Fibroblast of skin of left biceps (primary cell): ENCODE measurements at regions not wholly inside any gene's neighbourhood (a gene's known extent, or its start where the extent isn't known, plus 50 kb on each side); places are given as distances from the start of the nearest gene placed in this dataset.
"Not testable (repeated sequence)": the region's sequence is repeated elsewhere in the genome, so short reads cannot be mapped to it uniquely, and the experiment has no call there.

Experiments
- DNase-seq, 2 experiments: peaks; one replicate each; pipeline ENCODE4 v3.0.0-alpha.2; 2013; ENCODE audit warnings: low read depth in 2 of 2

DNA sequence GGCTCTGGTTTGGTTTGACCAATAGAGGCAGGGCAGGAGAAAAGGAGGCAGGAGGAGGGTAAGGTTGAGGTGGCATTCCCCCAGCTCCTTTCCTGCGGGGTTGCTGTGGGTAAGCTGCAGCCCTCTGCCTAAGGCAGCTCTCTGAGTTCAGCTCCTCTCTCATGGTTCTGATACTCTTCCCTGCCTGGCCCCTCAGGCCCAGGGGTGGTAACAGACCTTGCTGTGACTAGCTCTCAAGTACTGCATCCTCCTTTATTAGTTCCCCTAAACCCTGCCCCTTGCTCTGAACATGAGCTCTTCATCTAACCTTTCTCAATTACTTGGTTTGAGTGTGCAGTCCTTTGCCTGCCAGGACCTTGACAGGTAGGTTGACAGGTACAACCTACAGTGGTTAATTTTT, 205.5 kb downstream of the SLC4A3 start:
- no peak for DNase-seq

DNA sequence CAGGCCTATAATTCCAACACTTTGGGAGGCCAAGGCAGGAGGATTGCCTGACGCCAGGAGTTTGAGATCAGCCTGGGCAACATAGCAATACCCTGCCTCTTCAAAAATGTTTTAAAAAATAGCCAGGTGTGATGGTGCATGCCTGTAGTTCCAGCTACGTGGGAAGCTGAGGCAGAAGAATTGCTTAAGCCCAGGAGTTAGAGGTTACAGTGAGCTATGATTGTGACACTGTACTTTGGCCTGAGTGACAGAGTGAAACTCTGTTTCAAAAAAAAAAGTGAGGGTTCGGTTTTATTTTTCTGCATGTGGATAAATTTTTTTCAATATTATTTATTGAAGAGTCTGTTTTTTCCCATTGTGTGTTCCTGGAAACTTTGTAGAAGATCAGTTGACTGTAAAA, 208.1 kb downstream of the SLC4A3 start:
- no peak for DNase-seq

DNA sequence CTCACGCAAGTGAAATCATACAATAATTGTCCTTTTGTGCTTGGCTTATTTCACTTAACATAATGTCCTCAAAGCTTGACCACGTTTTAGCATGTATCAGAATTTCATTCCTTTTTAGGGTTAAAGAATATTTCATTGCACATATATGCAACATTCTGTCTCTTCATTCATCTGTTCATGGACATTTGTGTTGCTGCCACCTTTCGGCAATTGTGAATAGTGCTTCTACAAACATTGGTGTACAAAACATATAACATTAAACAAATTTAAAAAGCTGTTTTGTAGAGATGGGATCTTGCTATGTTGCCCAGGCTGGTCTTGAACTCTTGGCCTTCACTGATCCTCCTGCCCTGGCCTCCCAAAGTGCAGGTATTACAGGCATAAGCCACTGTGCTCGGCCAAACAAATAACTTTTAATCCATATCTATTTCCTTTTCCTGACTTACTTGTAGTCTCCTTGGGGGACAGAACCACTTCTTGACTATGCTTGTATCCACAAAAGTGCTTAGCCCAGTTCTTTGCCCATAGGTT, 209.3 kb downstream of the SLC4A3 start:
- no peak for DNase-seq

DNA sequence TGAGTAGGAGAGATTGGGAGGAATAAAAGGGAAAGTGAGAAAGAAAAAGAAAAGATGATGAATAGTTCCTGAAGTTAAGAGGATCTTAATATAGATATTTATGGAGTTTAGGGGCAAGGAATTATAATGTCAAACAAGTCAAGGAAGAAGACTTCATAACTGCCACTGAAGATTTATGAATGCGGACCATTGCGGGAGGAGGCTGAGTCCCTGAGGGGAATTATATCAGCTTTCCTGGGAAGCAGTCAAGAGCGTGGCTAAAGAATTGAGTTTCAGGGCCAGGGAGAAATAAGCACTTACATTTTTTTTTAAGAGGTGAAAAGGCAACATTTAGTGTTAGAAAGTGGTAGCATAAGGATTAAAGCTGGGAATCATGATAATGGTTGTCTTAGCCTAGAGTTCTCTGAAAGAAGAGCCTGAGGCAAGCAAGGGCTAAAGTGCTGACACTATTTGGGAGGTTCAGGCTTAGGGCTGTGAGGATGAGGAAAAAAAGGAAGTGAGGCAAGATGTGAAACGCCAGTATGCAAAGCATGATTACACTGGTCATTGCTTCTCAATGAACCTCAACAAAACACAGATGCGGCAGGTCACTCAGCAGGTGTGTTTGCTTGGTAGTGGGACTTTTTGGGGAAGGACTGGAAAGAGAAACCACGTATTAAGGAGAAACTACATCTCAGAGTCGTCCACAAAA, 217.1 kb downstream of the SLC4A3 start:
- no peak for DNase-seq

DNA sequence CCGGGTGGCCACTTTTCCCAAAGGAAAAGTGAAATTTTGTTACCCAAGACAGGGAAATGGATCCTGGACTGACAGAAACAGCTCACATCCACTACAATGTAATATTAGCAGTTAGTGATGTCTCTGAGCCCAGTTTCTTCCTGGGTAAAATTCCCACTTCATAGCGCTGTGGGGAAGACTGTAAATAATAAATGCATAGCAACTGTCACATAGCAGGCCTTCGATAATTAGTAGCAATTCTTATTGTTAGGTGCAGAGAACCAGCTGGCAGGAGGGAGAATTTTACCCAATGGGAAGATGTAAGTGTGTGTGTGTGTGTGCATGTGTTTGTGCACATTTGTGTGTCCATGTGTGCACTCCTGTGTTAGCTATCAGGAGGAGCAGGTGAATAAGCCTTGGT, 221.5 kb downstream of the SLC4A3 start:
- no peak for DNase-seq

DNA sequence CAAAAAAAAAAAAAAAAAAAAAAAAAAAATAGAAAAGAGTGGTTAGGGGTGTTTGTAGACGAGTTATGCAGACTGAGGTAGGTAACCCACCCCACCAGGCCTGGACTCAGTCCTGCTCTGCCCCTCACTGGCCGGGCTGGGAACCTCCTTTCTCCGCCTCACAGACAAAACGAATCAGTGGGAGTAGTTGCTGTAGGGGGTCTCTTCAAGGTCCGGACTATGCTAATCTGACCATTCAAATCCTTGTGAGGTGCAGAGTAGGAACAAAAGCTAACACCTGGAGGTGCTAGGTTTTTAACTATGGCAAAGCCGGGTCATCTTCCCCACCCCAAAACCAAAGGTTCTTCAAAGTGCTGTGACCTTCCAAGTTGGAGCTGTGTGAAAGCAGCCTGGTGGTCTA, 223.7 kb downstream of the SLC4A3 start:
- DNase-seq = no peak

DNA sequence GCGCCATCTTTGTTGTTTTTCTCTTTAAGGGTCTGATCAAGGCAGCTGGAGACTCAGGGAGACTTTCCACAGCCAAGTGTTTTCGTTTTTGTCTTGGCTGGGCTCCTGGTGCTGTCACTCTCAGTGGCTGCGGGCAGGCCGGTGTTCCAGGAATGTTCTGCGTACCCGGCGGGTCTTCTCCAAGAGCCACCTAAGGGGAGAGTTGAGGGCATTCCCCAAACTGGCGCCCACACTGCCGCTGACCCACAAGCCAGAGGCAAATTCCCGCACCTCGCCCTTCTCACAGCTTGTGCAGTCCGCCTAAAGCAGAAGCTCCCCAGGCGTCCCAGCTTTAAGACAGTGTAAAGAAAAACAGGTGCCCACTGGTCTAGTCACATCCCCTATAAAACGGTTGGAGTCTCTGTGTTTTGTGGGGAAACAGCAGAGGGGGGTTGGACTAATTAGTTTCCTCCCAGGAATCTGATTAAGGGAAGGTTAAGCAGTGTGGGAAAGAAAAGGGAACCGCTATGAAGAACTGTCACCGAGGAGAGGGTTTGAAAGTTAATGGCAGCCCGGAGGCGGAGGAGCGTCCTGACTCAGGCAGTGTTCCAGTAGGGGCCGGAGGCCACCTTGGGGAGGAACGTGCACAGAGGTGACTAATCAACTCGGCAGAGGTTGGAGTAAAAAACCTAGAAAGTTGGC, 224.5 kb downstream of the SLC4A3 start:
- no peak for DNase-seq

DNA sequence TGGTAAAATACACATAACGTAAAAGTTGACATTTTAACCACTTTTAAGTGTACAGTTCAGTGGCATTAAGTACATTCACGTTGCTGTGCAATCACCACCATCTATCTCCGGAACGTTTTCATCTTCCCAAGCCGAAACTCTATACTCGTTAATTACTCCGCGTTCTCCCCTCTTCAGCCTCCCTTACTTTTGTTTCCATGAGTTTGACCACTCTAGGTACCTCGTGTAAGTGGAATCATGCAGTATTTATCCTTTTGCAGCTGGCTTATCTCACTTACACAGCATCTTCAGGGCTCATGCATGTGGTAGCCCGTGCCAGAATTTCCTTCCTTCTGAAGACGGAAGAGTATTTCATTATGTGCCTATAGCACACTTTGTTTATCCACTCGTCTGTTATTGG, 225.2 kb downstream of the SLC4A3 start:
- DNase-seq = no peak

DNA sequence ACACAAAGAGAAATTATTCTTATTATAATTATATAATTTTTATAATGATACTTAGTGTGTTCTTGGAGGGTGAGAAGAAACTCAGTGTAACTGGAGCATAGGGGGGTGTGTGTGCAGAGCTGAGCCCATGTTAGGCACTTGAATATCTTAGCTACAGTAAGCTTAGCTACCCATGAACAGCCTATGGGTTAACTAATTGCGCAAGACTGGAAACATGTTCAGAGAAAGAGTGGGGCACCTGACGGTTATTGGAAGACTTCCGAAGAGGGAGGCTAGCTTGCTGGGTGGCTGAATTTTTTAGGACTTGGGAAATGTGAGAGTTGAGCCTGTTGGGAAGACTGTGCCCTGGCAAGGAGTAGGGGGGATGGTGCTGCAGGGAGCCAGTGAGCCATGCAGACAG, 229.2 kb downstream of the SLC4A3 start:
- no peak for DNase-seq

DNA sequence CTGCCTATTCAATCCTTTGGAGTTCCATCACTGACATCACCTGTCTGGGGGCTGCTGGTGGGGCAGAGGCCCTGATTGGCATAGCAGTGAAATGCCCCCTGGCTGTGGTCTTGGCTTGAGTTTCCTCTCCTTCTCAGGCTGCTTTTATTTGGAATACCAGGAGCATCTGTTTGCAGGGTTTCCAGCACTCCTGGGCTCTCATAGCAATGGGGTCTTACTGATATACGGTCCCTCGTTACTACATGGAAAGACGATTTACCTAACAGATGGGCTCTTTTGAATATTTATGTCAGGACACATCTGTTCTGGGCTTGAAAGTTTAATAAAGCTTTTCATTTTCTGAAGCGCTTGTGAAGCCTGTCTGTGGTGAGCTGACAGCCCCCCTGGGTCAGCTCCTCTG, 230.3 kb downstream of the SLC4A3 start:
- no peak for DNase-seq

DNA sequence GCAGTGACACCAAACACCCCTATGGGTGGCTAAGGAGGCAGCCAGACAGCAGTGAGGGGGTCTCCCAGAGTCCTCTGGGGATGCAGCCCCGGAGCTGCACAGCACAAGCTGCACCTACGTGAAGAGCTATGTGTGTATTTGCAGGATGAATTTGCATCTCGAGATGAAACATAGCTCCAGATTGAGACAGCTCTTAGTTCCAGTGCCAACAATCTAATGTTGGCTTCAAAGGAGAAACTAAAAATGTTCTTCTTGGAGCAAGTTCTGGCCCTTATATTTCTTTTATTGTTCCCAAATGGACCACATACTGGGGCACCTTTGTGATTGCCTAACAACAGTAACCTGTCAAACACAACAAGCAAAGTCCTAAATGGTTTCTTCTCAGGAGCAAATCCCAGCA, 233.9 kb downstream of the SLC4A3 start:
- no peak for DNase-seq

DNA sequence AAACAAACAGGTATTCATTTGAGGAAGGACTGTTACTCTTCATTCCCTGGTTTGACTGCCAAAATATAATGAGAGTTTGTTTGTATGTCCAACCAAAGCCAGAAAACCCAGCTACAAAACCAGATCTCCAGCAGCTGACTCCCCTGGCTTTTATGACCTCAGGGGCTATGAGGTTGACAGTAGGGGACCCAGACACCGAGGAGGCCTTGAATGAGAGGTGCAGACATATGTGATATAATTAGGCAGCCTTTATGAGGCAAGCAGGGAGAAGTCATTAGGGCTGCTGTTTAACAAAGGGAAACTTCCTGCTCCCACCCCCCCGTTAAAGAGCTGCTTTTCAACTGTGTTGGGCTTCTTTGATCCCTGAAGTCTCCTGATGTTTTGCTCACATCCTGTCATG, 236.7 kb downstream of the SLC4A3 start:
- DNase-seq = no peak

DNA sequence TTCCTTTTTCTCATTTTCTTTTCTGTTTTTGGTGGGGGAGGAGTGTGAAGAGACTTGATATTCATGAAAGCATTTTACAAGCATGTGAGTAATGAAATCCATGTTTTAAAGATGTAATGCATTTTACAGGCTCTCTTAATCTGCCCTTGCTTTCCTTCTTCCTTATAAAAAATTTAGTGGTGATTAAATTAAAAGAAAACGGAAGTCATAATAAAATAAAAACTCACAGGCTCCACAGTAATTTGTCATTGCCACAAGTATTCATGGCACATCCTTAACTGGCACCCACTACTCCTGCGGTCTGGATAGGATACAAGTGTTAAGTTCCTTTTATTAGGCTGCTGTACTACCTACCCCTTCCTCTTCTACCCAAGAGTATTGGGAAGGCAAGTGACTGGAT, 241.2 kb downstream of the SLC4A3 start:
- DNase-seq = no peak

DNA sequence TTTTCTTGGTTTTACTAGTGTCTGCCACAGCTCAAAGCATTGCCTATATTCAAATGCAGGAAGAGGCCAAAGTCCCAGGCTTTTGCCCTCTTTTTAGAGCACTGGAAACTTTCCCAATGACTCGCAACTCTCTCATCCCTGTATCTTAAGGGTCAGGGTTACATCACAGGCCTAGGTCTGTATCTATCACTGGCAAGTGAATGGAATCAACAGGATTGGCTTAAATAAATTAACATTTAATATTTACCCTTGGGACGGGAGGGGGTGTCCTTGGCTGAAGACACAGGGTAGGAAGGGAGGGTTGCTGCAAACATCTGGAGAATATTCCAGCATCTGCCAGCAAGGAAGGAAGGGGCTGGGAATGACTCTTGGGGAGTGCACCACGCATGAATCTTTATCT, 242.6 kb downstream of the SLC4A3 start:
- DNase-seq = no peak

DNA sequence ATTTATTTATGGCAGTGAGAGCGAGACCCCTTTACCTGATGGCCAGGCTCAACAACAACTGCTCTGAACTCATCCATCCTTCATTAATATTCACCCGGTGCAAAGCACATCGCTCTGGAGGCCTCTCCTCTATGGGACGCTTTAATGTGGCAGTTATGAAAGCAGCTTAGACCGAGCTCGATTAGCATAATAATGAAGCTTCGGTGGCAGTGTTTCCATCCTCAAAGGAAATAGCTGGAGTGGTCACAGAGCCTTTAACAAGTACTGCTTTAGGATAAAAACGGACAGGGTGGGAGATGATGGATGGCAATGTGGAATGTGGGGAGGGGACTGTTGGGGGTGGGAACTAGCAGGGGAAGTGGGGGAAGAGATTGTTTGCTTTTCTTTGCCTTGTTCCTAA, 243.9 kb downstream of the SLC4A3 start:
- DNase-seq = no peak

DNA sequence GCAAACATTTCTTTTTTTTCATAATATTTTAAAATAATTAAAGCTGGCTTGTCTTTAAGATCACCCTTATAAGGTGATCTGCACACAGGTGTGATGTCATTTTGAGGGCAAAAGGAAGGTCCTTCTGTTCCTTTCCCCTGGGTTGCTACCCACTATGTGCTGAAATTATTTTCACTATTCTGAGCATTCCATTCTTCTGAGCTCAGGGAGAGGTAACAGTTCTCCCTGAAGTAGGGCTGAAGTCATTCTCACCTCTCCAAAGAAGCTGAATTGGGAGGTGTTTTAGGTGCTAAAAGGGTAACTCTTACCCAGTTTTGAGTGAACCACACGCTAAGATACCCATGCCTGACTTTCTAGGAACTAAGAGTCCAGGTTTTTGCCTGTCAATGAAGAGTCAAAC, 247.6 kb downstream of the SLC4A3 start:
- DNase-seq = no peak

DNA sequence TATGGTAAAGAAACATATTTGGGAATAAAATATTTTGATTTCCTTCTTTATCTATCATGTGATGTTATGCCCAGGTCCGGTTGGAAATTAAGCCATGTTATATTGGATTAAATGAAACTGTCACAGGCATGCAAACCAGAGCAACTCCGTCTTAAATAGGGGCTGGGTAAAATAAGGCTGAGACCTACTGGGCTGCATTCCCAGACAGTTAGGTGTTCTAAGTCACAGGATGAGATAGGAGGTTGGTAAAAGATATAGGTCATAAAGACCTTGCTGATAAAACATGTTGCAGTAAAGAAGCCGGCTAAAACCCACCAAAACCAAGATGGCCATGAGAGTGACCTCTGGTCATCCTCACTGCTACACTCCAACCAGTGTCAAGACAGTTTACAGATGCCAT, 248.6 kb downstream of the SLC4A3 start:
- not testable (repeated sequence) for DNase-seq

DNA sequence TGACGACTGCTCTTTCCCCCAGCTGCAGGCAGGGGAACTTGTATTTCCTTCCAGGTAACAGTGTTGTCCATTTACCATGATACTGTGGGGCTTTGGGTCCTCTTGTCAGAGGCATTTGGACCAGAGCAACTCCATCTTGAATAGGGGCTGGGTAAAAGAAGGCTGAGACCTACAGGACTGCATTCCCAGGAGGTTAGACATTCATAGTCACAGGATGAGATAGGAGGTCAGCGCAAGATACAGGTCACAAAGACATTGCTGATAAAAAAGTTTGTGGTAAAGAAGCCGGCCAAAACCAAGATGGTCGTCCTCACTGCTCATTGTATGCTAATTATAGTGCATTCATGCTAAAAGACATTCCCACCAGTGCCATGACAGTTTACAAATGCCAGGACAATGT, 249.5 kb downstream of the SLC4A3 start:
- DNase-seq = no peak

DNA sequence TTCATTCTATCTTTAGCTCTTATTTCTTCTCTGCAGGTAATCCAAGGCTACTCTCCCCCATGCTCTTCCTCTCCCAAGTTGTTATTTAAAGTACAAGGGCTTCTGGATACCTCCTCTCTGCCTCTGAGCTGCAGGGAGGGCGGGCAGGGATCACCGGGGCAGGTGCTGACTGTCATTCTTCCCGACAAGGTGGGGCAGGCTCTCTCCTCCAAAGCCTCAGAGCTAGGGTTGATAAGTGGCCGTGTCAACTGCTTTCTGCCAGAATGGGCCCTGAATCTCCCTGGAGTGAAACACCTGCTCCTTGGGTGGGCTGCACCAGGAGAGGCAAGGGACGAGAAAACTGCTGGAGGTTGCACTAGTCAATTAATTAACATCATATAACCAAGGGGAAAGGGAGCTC, 250.3 kb downstream of the SLC4A3 start:
- no peak for DNase-seq

DNA sequence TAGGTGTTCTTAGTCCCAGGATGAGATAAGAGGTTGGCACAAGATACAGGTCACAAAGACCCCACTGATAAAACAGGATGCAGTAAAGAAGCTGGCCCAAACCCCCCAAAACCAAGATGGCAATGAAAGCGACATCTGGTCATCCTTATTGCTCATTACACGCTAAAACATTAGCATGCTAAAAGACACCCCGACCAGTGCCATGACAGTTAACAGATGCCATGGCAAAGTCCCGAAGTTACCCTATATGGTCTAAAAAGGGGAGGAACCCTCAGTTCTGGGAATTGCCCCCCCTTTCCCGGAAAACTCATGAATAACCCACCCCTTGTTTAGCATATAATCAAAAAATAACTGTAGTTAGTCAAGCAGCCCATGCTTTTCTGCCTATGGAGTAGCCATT, 251.1 kb downstream of the SLC4A3 start:
- no peak for DNase-seq

DNA sequence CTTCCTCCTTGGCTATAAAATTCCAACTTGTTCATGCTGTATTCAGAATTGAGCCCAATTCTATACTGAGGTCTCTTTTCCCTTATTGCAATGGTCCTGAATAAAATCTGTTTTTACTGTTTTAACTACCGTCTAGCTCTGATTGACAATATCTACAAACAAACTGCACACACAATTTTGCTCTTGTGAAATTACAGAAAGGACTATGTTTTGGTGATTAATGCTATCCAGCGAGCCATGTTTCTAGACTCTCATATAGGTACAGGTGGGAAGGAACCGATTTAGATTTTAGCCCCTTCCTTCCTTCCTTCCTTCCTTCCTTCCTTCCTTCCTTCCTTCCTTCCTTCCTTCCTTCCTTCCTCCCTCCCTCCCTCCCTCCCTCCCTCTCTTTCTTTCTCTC, 254.4 kb downstream of the SLC4A3 start:
- no peak for DNase-seq

DNA sequence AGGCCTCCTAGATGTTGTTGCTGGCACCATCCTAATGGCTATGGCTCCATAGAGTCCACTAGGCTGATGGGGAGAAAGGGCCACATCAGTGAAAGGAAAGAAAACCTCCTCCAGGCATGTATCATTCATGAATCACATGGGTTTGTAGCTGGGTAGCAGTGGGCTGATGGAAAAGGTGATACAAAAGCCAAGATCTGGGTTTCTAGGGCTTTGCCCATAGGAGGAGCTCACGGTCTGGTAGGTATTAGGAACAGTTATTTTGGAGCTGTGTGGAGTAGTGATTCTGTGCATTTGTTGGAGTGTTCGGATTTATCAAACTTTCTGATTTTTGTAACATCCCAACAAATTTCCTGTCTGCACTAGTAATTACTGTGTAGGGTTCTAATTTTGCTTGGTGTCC, 259.2 kb downstream of the SLC4A3 start:
- DNase-seq = no peak

DNA sequence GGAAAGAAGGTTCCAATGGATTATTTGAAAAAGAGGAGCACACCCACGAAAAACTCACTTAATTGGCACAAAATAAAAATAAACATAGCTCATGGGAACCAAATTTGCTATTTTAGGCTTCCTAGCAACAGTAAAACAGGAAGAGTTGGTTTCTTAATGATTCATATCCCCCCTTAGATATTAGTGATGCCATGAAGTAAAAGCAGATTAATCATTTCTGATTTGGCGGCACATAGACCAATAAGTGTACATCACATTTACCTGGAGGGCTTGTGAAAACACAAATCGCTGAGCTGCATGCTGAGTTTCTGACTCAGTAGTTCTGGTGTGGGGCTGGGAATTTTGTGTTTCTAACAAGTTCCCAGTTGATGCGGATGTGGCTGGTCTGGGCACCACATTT, 260.4 kb downstream of the SLC4A3 start:
- no peak for DNase-seq

DNA sequence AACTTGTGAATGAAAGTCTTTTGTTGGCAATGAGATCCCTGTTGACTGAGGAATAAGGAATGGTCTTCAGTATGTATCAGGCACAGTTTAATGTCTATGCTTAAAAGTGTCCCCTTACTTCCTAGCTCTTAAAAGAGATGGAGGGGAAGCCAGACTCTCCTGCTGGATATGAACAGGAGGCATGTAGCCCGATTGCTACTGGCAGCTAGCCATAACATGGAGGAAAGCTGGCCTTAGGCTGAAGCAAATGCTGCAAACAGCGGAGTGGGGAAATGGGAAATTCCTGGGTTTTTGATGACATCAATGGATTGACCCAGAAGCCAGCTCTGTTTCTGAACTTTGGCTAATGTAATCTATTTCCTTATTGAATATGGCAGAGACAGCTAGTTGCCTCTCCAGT, 266.1 kb downstream of the SLC4A3 start:
- no peak for DNase-seq
